Astrocyte of the spinal cord (primary cell): ENCODE measurements at regions not wholly inside any gene's neighbourhood (a gene's known extent, or its start where the extent isn't known, plus 50 kb on each side); places are given as distances from the start of the nearest gene placed in this dataset.

ENCODE experiments used
- DNase-seq: peaks from one replicate; pipeline ENCODE4 v3.0.0; 2011; ENCODE audit warnings: low read depth, low spot score
- H3K4me3 ChIP-seq: 2 replicates; pipeline ENCODE4 v1.5.1; 2011; ENCODE audit warnings: low read depth, mild to moderate bottlenecking, low read length, moderate library complexity
- CTCF ChIP-seq: IDR thresholded peaks from 2 replicates; pipeline ENCODE4 v1.5.1; 2012; ENCODE audit warnings: low read depth, mild to moderate bottlenecking, low read length, inconsistent platforms
- in situ Hi-C: cut with HindIII; loops from 2 replicates; pipeline ENCODE4 v1.10.0; 2017; ENCODE audit warnings: low sequenced_read_pairs

GRCh38 chr7:47194516-47195057 lies 387.3 kb downstream of the TNS3 start:
- no peak for TF ChIP-seq CTCF
- no peak for DNase-seq
- no peak overlapping the region for H3K4me3 ChIP-seq
- in situ Hi-C loops = no loop called here

GRCh38 chr7:47192978-47193377 lies 388.9 kb downstream of the TNS3 start:
- no peak for TF ChIP-seq CTCF
- in situ Hi-C loops = no loop called here
- DNase-seq = no peak
- H3K4me3 ChIP-seq = no peak overlapping the region

GRCh38 chr7:47191876-47192291 lies 390.0 kb downstream of the TNS3 start:
- in situ Hi-C loops = no loop called here
- no peak for DNase-seq
- no peak for TF ChIP-seq CTCF
- H3K4me3 ChIP-seq = no peak overlapping the region

- DNase-seq = no peak
- no peak for TF ChIP-seq CTCF
- no peak overlapping the region for H3K4me3 ChIP-seq
- in situ Hi-C loops = no loop called here
Measured at GRCh38 chr7:47191316-47191715, 390.6 kb downstream of the TNS3 start.

- no peak for TF ChIP-seq CTCF
- H3K4me3 ChIP-seq = no peak overlapping the region
- DNase-seq = no peak
- in situ Hi-C loops = no loop called here
Measured at GRCh38 chr7:47190462-47190861, 391.4 kb downstream of the TNS3 start.

- in situ Hi-C loops = no loop called here
- no peak for DNase-seq
- no peak for TF ChIP-seq CTCF
- H3K4me3 ChIP-seq = no peak overlapping the region
Measured at GRCh38 chr7:47188653-47189315, 393.1 kb downstream of the TNS3 start.
